Retinal pigment epithelial cell (primary cell): ENCODE measurements at regions not wholly inside any gene's neighbourhood (a gene's known extent, or its start where the extent isn't known, plus 50 kb on each side); places are given as distances from the start of the nearest gene placed in this dataset.

ENCODE experiments used
- DNase-seq: peaks from one replicate; pipeline ENCODE4 v3.0.0-alpha.2; 2010; ENCODE audit warnings: low read depth
- H3K4me3 ChIP-seq: 2 replicates; pipeline ENCODE4 v1.5.1; 2011; ENCODE audit warnings: mild to moderate bottlenecking, low read length, control low read depth, moderate library complexity
- CTCF ChIP-seq: conservative IDR thresholded peaks from 2 replicates; pipeline ENCODE4 v1.5.1; 2011; ENCODE audit warnings: low read depth, low read length, control low read depth, inconsistent platforms

- no peak overlapping the region for H3K4me3 ChIP-seq
- peak; percentile 54 for DNase-seq
- TF ChIP-seq CTCF: no peak
These were observed 91.2 kb upstream of the KCTD3 start for GRCh38 chr1:215475796-215476481.

GRCh38 chr1:215476541-215476940 lies 90.6 kb upstream of the KCTD3 start:
- TF ChIP-seq CTCF: no peak

GRCh38 chr1:215477632-215478031 lies 89.5 kb upstream of the KCTD3 start:
- H3K4me3 ChIP-seq: no peak overlapping the region
- TF ChIP-seq CTCF: no peak
- no peak for DNase-seq

More at GRCh38 chr1:215476541-215476940, 90.6 kb upstream of the KCTD3 start:
- H3K4me3 ChIP-seq: no peak overlapping the region
- DNase-seq: no peak

DNA sequence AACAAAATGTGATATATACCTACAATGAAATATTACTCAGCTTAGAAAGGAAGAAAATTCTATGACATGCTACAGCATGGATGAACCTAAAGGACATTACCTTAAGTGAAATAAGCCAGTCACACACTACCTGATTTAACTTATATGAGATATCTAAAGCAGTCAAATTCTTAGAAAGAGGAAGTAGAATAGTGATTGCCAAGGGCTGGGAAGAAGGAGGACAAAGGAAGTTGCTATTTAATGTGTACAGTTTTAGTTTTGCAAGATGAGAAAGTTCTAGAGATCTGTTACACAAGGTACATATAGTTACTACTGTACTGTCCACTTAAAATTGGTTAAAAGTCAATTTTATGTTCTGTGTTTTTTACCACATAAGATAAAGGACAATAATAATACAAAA lies 87.5 kb upstream of the KCTD3 start:
- no peak for TF ChIP-seq CTCF
- no peak for DNase-seq
- no peak overlapping the region for H3K4me3 ChIP-seq

DNA sequence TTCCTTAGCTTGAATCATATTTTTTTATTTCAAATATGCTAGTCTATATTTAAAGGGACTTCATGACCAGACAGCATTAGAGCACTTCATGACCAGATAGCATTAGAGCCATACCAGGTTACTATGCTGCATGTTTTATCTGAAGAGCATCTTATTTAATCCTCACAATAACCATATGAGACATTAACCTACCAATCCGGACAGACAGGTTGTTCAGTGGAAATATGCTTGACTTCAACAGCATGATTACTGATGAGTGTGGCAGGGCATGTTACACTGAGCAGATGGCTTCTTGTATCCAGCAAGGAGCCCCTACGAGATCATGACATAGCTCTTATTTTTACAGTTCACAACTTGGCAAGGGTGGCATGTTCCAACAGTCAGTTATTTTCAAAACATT lies 85.0 kb upstream of the KCTD3 start:
- no peak for DNase-seq
- TF ChIP-seq CTCF: no peak
- H3K4me3 ChIP-seq: no peak overlapping the region

DNA sequence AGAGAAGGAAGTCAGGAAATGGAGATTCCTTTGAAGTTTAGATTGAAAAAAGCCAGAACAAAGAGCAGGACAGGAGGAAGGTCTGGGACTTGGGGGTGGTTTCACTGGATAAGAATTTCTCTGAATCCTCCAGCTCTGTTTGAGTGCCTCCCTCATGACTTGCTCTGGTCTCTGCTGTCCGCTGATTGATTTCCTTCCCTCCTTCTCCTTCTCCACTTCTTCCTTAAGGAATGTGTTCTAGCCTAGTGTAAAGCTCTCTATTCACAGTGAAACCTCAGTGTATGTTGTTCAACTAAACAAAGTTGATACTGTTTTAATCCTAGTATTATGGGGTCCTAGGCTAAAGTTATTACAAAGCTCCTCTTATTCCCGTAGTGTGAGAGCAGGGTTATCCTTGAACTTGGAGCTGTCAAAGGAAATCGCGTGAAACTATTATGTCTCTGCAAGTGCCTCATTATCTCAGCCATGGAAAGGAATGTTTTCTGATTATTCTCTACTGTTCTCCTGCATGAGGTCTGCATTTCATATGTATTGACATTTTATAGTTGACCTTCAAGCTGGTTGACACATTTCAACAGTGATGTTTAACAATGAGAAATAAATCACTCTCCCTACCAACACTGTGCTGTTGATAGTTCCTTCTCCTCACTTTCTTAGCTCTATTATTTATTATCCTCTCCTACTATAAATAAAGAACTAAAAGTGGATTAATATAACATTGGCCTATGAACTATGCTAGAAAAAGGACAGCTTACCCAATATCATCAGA lies 82.7 kb upstream of the KCTD3 start:
- no peak for DNase-seq

More for the DNA sequence above, 82.7 kb upstream of the KCTD3 start:
- H3K4me3 ChIP-seq: no peak overlapping the region
- no peak for TF ChIP-seq CTCF
